Loucy (cell line): ENCODE measurements at regions not wholly inside any gene's neighbourhood (a gene's known extent, or its start where the extent isn't known, plus 50 kb on each side); places are given as distances from the start of the nearest gene placed in this dataset.

Experiments used
- H2AFZ ChIP-seq: fragments of 200-600 bp; sonication (generic); 2 replicates; pipeline ENCODE4 v1.6.0; 2016; ENCODE audit warnings: antibody characterized with exemption, mild to moderate bottlenecking, low read length, moderate library complexity
- H3F3A ChIP-seq: fragments of 200-600 bp; 2 replicates; pipeline ENCODE4 v1.6.0; 2016; ENCODE audit warnings: antibody characterized with exemption, low read depth, mild to moderate bottlenecking
- H3K27me3 ChIP-seq: fragments of 200-600 bp; sonication (generic); 2 replicates; pipeline ENCODE4 v1.6.1; 2014; ENCODE audit warnings: low read length, mild to moderate bottlenecking; ENCODE audit not compliant: insufficient read depth, poor library complexity, severe bottlenecking
- H3K36me3 ChIP-seq: fragments of 200-600 bp; sonication (generic); 2 replicates; pipeline ENCODE4 v1.6.1; 2016; ENCODE audit warnings: low read length; ENCODE audit not compliant: insufficient read depth
- H3K4me1 ChIP-seq: fragments of 200-600 bp; sonication (generic); 2 replicates; pipeline ENCODE4 v1.5.1; 2014; ENCODE audit warnings: low read length, mild to moderate bottlenecking; ENCODE audit not compliant: insufficient read depth, poor library complexity, severe bottlenecking
- H3K4me2 ChIP-seq: fragments of 200-600 bp; sonication (generic); 2 replicates; pipeline ENCODE4 v1.6.0; 2014; ENCODE audit warnings: antibody characterized with exemption, low read length, low read depth, mild to moderate bottlenecking; ENCODE audit not compliant: poor library complexity, severe bottlenecking
- H3K4me3 ChIP-seq: fragments of 200-600 bp; sonication (generic); 2 replicates; pipeline ENCODE4 v1.5.1; 2014; ENCODE audit warnings: low read length, mild to moderate bottlenecking, mixed read lengths; ENCODE audit not compliant: poor library complexity, severe bottlenecking
- H3K79me2 ChIP-seq: fragments of 200-600 bp; sonication (generic); 2 replicates; pipeline ENCODE4 v1.6.1; 2014; ENCODE audit warnings: low read length; ENCODE audit not compliant: insufficient read depth
- H3K9ac ChIP-seq: fragments of 200-600 bp; sonication (generic); 2 replicates; pipeline ENCODE4 v1.6.0; 2014; ENCODE audit warnings: mild to moderate bottlenecking, low read depth, low read length, moderate library complexity; ENCODE audit not compliant: poor library complexity, severe bottlenecking
- H3K9me2 ChIP-seq: fragments of 200-600 bp; sonication (generic); replicated peaks from 2 replicates; pipeline ENCODE4 v1.6.1; 2016; ENCODE audit warnings: low read depth, low read length, mixed read lengths
- H3K9me3 ChIP-seq: fragments of 200-600 bp; sonication (generic); 2 replicates; pipeline ENCODE4 v1.6.1; 2014; ENCODE audit warnings: mild to moderate bottlenecking, antibody characterized with exemption, low read length, low read depth; ENCODE audit not compliant: insufficient read depth
- H4K20me1 ChIP-seq: fragments of 200-600 bp; sonication (generic); 2 replicates; pipeline ENCODE4 v1.6.0; 2014; ENCODE audit warnings: antibody characterized with exemption, low read length, mild to moderate bottlenecking; ENCODE audit not compliant: insufficient read depth, poor library complexity, severe bottlenecking
- EZH2phosphoT487 ChIP-seq: fragments of 200-600 bp; IDR thresholded peaks from 2 replicates; pipeline ENCODE4 v1.6.1; 2018; ENCODE audit warnings: antibody characterized with exemption, mild to moderate bottlenecking, moderate library complexity, borderline replicate concordance
- TF ChIP-seq, protein P1 (sequence below): fragments of 200-600 bp; sonication (generic); conservative IDR thresholded peaks from 2 replicates; pipeline ENCODE4 v1.5.1; 2014; ENCODE audit warnings: mild to moderate bottlenecking, antibody characterized with exemption, low read length

DNA sequence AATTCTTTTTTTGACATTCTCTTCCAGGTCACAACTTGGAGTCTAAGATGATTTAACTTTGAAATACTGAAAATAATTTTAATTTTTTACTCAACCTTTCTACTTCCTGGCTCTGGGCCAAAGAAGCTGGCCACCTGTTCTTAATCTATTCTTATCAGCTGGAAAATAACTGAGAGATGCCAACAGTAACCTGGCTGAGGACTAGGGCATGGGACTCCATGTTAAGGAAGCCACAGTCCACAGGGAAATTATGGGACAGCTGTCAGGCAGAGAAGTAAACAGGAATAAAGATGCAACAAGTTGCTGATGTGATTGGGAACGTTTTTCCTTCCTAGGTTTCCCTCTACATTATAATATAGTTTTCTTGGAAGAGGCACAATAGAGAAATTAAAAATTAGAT, 84.7 kb upstream of the CPNE4 start:
- Histone ChIP-seq H3K9ac (no peak overlapping the region), H3K4me1 (no peaks in the 10 kb centered on the region), H3K27me3 (no peaks in the 10 kb centered on the region), H3F3A (no peaks in the 10 kb centered on the region), H4K20me1 (no peaks in the 10 kb centered on the region), H3K79me2 (no peaks in the 10 kb centered on the region), H3K36me3 (no peaks in the 10 kb centered on the region), H3K9me2 (no peaks in the 10 kb centered on the region), H2AFZ (no peak overlapping the region), H3K4me3 (no peak overlapping the region), H3K9me3 (no peaks in the 10 kb centered on the region), H3K4me2 (no peak overlapping the region)
- TF ChIP-seq EZH2phosphoT487 = no peak
- TF ChIP-seq, protein P1, sequence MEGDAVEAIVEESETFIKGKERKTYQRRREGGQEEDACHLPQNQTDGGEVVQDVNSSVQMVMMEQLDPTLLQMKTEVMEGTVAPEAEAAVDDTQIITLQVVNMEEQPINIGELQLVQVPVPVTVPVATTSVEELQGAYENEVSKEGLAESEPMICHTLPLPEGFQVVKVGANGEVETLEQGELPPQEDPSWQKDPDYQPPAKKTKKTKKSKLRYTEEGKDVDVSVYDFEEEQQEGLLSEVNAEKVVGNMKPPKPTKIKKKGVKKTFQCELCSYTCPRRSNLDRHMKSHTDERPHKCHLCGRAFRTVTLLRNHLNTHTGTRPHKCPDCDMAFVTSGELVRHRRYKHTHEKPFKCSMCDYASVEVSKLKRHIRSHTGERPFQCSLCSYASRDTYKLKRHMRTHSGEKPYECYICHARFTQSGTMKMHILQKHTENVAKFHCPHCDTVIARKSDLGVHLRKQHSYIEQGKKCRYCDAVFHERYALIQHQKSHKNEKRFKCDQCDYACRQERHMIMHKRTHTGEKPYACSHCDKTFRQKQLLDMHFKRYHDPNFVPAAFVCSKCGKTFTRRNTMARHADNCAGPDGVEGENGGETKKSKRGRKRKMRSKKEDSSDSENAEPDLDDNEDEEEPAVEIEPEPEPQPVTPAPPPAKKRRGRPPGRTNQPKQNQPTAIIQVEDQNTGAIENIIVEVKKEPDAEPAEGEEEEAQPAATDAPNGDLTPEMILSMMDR = no peak

DNA sequence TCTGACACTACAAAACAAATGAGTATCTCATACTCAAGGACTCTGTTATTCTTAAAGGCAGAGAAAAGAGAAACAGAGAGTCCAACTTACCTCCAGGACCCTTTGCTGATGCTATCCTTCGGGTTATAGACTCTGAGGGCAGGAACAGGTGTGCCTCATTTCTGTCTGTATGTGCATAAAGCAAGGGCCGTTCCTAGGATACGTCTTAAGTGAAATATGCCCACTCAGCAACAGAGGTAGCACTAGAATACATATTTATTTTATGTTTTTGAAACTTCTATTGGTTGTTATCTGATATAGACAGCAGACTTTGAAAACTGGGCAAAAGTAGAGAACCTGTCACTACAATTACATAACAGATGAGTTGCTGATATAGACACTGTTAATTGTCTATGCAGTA, 89.3 kb upstream of the CPNE4 start:
- Histone ChIP-seq H3K9me2 (no peaks in the 10 kb centered on the region), H3F3A (no peaks in the 10 kb centered on the region), H3K27me3 (no peaks in the 10 kb centered on the region), H3K9ac (no peak overlapping the region), H3K36me3 (no peaks in the 10 kb centered on the region), H2AFZ (no peak overlapping the region), H3K79me2 (no peaks in the 10 kb centered on the region), H3K4me2 (no peak overlapping the region), H3K4me1 (no peaks in the 10 kb centered on the region), H3K9me3 (no peaks in the 10 kb centered on the region), H3K4me3 (no peak overlapping the region), H4K20me1 (no peaks in the 10 kb centered on the region)
- TF ChIP-seq EZH2phosphoT487 = no peak
- TF ChIP-seq, protein P1 = no peak

DNA sequence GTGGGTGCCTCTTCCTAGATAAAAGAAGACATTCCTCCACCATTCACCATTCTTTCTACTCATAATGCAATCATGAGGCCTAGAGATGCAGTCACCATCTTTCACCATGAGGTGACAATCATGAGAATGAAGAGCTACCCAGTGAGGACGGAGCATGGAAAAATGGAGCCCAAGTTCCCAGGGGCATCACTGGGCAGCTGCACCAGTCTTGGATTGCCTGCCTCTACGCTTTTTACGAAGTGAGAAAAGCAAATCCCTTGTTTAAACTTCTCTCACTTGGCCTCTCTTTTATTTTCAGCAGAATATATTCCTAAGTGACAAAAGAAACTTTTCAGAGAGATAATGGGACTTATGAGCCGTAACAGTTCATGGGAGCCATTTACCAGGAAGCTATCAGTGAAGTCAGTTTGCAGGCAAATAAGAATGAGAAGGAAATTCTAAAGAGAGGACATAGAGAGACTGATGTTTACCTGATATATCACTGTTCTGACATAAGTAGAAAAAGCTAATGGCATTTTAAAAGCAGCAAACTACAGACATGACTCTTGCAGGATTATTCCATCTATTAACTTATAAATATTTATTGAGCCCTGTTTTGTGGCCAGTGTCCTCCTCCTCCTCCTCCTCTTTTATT, 90.0 kb upstream of the CPNE4 start:
- Histone ChIP-seq H3K79me2 (no peaks in the 10 kb centered on the region), H3K4me2 (no peak overlapping the region), H3K4me3 (no peak overlapping the region), H4K20me1 (no peaks in the 10 kb centered on the region), H3K9ac (no peak overlapping the region), H3K27me3 (no peaks in the 10 kb centered on the region), H3K9me3 (no peaks in the 10 kb centered on the region), H3K9me2 (no peaks in the 10 kb centered on the region), H2AFZ (no peak overlapping the region), H3F3A (no peaks in the 10 kb centered on the region), H3K4me1 (no peaks in the 10 kb centered on the region), H3K36me3 (no peaks in the 10 kb centered on the region)
- TF ChIP-seq, protein P1 = no peak
- no peak for TF ChIP-seq EZH2phosphoT487
